Hepatocyte (in vitro differentiated cells): ENCODE measurements at regions not wholly inside any gene's neighbourhood (a gene's known extent, or its start where the extent isn't known, plus 50 kb on each side); places are given as distances from the start of the nearest gene placed in this dataset.

ENCODE experiments used
- DNase-seq: peaks from one replicate; pipeline ENCODE4 v3.0.0-alpha.2; 2016; ENCODE audit warnings: low spot score
- H2AFZ ChIP-seq: fragments of 200-600 bp; sonication (generic); 2 replicates; pipeline ENCODE4 v1.6.0; 2016; ENCODE audit warnings: antibody characterized with exemption, mild to moderate bottlenecking
- H3K27ac ChIP-seq: fragments of 200-600 bp; sonication (generic); 2 replicates; pipeline ENCODE4 v1.5.1; 2016; ENCODE audit warnings: mild to moderate bottlenecking
- H3K27me3 ChIP-seq: fragments of 200-600 bp; sonication (generic); 2 replicates; pipeline ENCODE4 v1.6.1; 2016
- H3K36me3 ChIP-seq: fragments of 200-600 bp; sonication (generic); replicated peaks from 2 replicates; pipeline ENCODE4 v1.5.1; 2016; ENCODE audit warnings: low read depth; ENCODE audit not compliant: insufficient read depth
- H3K4me1 ChIP-seq: fragments of 200-600 bp; sonication (generic); 2 replicates; pipeline ENCODE4 v1.5.1; 2016; ENCODE audit warnings: mild to moderate bottlenecking, moderate library complexity; ENCODE audit not compliant: insufficient read depth
- H3K4me2 ChIP-seq: fragments of 200-600 bp; sonication (generic); 2 replicates; pipeline ENCODE4 v1.6.0; 2016
- H3K4me3 ChIP-seq: fragments of 200-600 bp; sonication (generic); 2 replicates; pipeline ENCODE4 v1.5.1; 2016; ENCODE audit warnings: mild to moderate bottlenecking
- H3K79me2 ChIP-seq: fragments of 200-600 bp; sonication (generic); 2 replicates; pipeline ENCODE4 v1.6.0; 2017; ENCODE audit warnings: mild to moderate bottlenecking
- H3K9me2 ChIP-seq: fragments of 200-600 bp; sonication (generic); replicated peaks from 2 replicates; pipeline ENCODE4 v1.6.0; 2017; ENCODE audit warnings: mild to moderate bottlenecking; ENCODE audit not compliant: insufficient read depth
- H3K9me3 ChIP-seq: fragments of 200-600 bp; sonication (generic); 2 replicates; pipeline ENCODE4 v1.5.1; 2016; ENCODE audit warnings: low read depth, mild to moderate bottlenecking
- H4K20me1 ChIP-seq: fragments of 200-600 bp; sonication (generic); 2 replicates; pipeline ENCODE4 v1.6.0; 2016; ENCODE audit warnings: mild to moderate bottlenecking; ENCODE audit not compliant: insufficient read depth, poor library complexity, severe bottlenecking
- EZH2 ChIP-seq: fragments of 200-600 bp; sonication (generic); IDR thresholded peaks from 2 replicates; pipeline ENCODE4 v1.6.1; 2016; ENCODE audit warnings: antibody characterized with exemption, mild to moderate bottlenecking, borderline replicate concordance
- EZH2phosphoT487 ChIP-seq: fragments of 200-600 bp; sonication (generic); IDR thresholded peaks from one replicate; pipeline ENCODE4 v1.6.1; 2018; ENCODE audit warnings: antibody characterized with exemption, mild to moderate bottlenecking, low read depth, moderate library complexity; ENCODE audit not compliant: unreplicated experiment, severe bottlenecking
- whole genome bisulfite sequencing: methylation state at CpG from one replicate; pipeline ENCODE4 v1.1.6; 2016; ENCODE audit warnings: low lambda C conversion rate; ENCODE audit errors: missing lambda C conversion rate; 5-methylcytosine and 5-hydroxymethylcytosine counted together
- TF ChIP-seq, protein P1 (sequence below): fragments of 200-600 bp; sonication (generic); IDR thresholded peaks from 2 replicates; pipeline ENCODE4 v1.5.1; 2016; ENCODE audit warnings: antibody characterized with exemption, mild to moderate bottlenecking; ENCODE audit not compliant: poor library complexity

DNA sequence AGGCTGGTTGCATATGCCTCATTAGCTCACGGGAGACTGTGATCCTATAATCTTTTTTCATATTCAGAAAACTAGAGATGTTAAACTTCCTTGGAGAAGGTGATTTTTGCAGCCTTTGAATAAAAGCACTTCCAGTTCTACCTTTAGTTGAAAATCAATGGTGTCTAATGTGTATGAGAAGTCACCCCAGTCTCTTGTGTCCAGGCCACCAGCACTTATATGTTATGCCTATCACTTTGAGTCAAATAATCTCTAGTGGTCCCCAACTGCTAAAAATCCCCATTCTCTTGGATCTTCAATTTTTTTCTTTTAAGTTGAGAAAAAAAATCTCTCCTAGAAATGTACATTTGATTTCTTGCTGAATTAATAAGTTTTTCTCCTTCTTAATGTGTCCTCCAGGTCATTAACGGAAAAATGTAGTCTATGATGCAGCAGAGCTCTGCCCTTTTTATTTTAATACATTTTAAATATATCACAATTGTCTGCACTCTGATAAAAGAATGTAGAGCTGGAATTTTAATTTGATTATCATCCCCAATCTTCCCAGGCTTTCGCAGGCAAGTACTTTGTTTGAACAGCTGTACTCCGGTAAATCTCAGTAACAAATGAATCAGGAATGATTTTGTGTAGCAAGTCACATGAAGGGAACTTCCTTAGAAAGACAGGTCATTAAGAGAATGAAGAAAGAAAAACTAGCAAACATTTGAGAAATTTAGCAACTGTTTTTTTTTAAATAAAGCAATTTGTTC is 147.0 kb downstream of the SOX4 start:
- Histone ChIP-seq H3K79me2 (peaks cover 6% of the 10 kb centered on the region), H3K27ac (no peak overlapping the region)
- TF ChIP-seq EZH2phosphoT487 = no peak
- no peak for TF ChIP-seq EZH2
- TF ChIP-seq, protein P1, sequence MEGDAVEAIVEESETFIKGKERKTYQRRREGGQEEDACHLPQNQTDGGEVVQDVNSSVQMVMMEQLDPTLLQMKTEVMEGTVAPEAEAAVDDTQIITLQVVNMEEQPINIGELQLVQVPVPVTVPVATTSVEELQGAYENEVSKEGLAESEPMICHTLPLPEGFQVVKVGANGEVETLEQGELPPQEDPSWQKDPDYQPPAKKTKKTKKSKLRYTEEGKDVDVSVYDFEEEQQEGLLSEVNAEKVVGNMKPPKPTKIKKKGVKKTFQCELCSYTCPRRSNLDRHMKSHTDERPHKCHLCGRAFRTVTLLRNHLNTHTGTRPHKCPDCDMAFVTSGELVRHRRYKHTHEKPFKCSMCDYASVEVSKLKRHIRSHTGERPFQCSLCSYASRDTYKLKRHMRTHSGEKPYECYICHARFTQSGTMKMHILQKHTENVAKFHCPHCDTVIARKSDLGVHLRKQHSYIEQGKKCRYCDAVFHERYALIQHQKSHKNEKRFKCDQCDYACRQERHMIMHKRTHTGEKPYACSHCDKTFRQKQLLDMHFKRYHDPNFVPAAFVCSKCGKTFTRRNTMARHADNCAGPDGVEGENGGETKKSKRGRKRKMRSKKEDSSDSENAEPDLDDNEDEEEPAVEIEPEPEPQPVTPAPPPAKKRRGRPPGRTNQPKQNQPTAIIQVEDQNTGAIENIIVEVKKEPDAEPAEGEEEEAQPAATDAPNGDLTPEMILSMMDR = no peak

DNA sequence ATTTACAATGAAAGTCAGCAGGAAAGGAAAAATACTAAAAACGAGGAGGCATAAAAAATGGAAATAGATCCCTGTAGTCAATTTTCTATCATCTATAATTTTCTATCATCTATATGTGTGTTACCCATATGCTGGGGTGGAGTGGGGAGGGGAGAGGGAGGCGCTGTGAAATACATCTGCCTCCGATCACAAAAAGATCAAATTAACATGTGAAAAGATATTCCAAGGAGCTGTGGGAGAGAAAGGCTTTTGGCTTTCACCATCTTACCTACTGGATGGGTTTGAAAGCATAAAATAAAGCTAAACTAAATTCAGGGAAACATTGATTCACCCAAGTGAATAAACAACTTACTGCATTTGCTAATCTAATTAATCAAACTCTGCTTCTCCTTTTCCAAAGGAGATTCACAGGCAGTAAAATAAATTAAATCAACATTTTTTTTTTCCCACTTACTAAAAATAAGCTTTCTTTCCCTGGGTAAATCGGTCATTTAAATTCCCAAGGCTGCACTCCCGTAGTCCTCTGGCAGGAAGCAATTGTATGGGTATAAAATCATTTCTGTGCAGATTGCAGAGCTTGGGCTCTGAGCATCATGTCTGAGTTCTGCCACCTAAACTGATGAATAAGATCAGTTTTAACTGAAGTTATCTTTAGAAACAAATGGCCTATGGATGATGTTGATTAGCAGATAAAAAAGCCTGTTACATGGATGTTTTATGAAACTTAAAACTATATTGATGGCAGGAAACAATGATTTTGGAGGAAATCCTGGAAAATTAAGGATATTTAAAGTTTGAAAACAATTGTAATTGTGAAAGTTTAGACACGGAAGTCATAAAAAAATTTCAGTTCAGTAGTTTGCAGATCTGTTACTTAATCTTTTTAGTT is 147.9 kb downstream of the SOX4 start:
- no peak for DNase-seq
- H3K36me3 ChIP-seq = no peaks in the 10 kb centered on the region
- H3K27me3 ChIP-seq = no peaks in the 10 kb centered on the region
- H2AFZ ChIP-seq = no peak overlapping the region
- peak overlapping the region; percentile 55 for H3K4me2 ChIP-seq
- TF ChIP-seq, protein P1 = no peak
- TF ChIP-seq EZH2 (no peak), EZH2phosphoT487 (no peak)
- no peaks in the 10 kb centered on the region for H3K9me3 ChIP-seq
- peaks cover 23% of the 10 kb centered on the region for H3K4me1 ChIP-seq
- H3K79me2 ChIP-seq = peaks cover 6% of the 10 kb centered on the region
- H3K27ac ChIP-seq = no peak overlapping the region
- H4K20me1 ChIP-seq = peaks cover 9% of the 10 kb centered on the region
- H3K9me2 ChIP-seq = no peaks in the 10 kb centered on the region
- H3K4me3 ChIP-seq = no peak overlapping the region
- WGBS = 44% methylated on average over 6 of the region's 6 CpGs

More for the DNA sequence above, 147.0 kb downstream of the SOX4 start:
- DNase-seq = no peak
- Histone ChIP-seq H2AFZ (no peak overlapping the region), H3K27me3 (no peaks in the 10 kb centered on the region), H3K9me2 (no peaks in the 10 kb centered on the region), H3K4me3 (no peak overlapping the region), H4K20me1 (peaks cover 9% of the 10 kb centered on the region), H3K4me1 (peaks cover 23% of the 10 kb centered on the region), H3K4me2 (no peak overlapping the region), H3K36me3 (no peaks in the 10 kb centered on the region), H3K9me3 (no peaks in the 10 kb centered on the region)
- WGBS = 47% methylated on average over 4 of the region's 4 CpGs

- Histone ChIP-seq H3K27ac (no peak overlapping the region), H3K79me2 (peaks cover 6% of the 10 kb centered on the region), H3K4me1 (peaks cover 23% of the 10 kb centered on the region), H3K36me3 (no peaks in the 10 kb centered on the region), H2AFZ (no peak overlapping the region), H3K4me3 (no peak overlapping the region), H3K9me2 (no peaks in the 10 kb centered on the region), H3K9me3 (no peaks in the 10 kb centered on the region), H3K27me3 (no peaks in the 10 kb centered on the region), H3K4me2 (peak overlapping the region; percentile 55), H4K20me1 (peaks cover 9% of the 10 kb centered on the region)
- peak; percentile 30 for DNase-seq
- WGBS = 54% methylated on average over 6 of the region's 6 CpGs
- TF ChIP-seq EZH2 (no peak), EZH2phosphoT487 (no peak)
Observed at GRCh38 chr6:21742238-21742660, 148.7 kb downstream of the SOX4 start.

GRCh38 chr6:21744331-21744730 is 150.8 kb downstream of the SOX4 start:
- Histone ChIP-seq H3K27ac (no peak overlapping the region), H3K4me2 (no peak overlapping the region), H3K27me3 (no peaks in the 10 kb centered on the region), H3K9me2 (no peaks in the 10 kb centered on the region), H3K4me3 (no peak overlapping the region), H3K4me1 (peaks cover 25% of the 10 kb centered on the region), H3K9me3 (no peaks in the 10 kb centered on the region), H4K20me1 (peaks cover 9% of the 10 kb centered on the region), H2AFZ (no peak overlapping the region), H3K79me2 (no peaks in the 10 kb centered on the region), H3K36me3 (no peaks in the 10 kb centered on the region)
- no peak for DNase-seq
- WGBS = 100% methylated on average over 1 of the region's 1 CpG
- TF ChIP-seq, protein P1 = no peak
- TF ChIP-seq EZH2 = no peak
- TF ChIP-seq EZH2phosphoT487 = no peak
